NCI-H2227 (cell line): ENCODE measurements at regions not wholly inside any gene's neighbourhood (a gene's known extent, or its start where the extent isn't known, plus 50 kb on each side); places are given as distances from the start of the nearest gene placed in this dataset.

Source experiments
- DNase-seq: peaks from one replicate; lab custom pipeline; 2025; ENCODE audit not compliant: unreplicated experiment; lab: John Stamatoyannopoulos, UW

DNA sequence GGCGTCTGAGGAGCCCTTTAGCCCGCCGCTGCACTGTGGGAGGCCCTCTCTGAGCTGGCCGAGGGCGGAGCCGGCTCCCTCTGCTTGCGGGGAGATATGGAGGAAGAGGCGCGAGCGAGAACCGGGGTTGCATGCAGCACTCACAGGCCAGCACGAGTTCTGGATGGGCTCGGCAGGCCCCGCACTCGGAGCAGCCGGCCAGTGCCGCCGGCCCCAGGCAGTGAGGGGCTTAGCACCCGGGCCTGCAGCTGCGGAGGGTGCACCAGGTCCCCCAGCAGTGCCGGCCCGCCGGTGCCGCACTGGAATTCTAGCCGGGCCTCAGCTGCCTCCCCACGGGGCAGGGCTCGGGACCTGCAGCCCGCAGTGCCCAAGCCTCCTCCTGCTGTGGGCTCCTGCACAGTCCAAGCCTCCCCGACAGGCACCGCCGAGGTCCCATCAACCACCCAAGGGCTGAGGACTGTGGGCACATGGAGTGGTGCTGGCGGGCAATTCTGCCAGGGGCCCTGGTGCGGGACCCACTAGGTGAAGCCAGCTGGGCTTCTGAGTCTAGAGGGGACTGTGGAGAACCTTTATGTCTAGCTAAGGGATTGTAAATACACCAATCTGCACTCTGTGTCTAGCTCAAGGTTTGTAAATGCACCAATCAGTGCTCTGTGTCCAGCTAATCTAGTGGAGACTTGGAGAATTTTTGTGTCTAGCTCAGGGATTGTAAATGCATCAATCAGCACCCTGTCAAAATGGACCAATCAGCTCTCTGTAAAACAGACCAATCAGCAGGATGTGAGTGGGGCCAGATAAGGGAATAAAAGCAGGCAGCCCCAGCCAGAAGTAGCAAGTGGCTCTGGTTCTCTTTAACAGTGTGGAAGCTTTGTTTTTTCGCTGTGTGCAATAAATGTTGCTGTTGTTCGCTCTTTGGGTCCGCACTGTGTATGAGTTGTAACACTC lies 329.7 kb upstream of the JARID2 start:
- DNase-seq, result no peak

DNA sequence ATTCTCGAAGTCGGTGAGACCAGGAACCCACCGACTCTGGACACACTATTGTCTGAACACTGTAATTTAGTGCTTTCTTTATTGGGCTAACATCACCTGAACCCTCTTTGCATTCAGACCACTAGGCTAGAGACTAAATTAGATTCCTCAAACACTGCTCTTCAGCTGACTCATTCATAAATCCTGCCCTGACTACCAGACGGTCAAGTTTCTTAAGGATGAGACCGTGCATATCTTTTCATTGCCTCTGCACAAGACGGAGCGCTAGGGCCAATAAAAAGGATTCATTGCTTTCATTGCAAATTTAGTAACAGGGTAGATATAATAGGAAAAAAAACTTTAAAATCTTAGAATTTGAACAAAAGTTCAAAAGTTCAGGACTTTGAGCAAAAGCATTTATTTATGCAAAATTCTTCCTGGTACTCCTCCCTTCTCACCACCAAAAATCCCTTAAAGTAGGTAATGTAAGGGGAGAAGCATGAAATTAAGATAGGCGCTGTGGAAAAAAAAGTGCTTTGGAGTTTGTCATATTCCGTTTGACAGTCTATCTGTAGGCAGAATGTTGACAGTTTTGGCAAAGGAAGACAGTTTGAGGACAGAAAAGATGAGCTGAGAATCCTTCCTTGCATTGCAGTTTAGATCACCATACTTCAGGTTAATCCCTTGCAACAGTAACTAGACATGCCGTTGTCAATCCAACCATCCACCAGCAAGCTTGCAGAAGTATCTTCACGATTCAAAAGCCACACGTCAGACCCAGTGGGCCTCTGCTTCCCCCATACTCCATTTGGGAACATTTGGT lies 328.6 kb upstream of the JARID2 start:
- DNase-seq, result no peak

- no peak for DNase-seq
These were observed 327.5 kb upstream of the JARID2 start for GRCh38 chr6:14918200-14918907.

- no peak for DNase-seq
These were observed 326.7 kb upstream of the JARID2 start for GRCh38 chr6:14919038-14919670.

GRCh38 chr6:14920276-14920675 lies 325.6 kb upstream of the JARID2 start:
- DNase-seq, result no peak

DNA sequence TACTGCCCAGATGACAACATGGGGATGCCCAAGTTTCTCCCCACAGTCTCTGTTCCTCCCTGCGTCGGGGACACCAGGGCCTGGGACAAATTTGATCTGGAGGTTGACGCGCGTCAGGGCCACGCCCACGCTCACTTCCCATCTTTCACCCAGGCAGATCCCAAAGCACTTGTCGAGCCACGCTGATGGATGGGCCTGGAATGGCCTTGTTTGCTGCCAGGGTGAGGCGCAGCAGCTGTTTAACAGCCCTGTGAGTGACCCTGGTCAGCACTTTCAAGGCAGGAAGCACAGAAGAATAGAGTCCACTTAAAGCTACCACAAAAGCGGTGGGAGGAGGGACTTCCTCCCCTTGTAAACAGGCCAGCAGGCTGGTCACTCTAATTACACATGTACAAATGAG lies 324.7 kb upstream of the JARID2 start:
- DNase-seq, result peak; percentile 68

GRCh38 chr6:14921878-14922671 lies 323.8 kb upstream of the JARID2 start:
- no peak for DNase-seq

DNA sequence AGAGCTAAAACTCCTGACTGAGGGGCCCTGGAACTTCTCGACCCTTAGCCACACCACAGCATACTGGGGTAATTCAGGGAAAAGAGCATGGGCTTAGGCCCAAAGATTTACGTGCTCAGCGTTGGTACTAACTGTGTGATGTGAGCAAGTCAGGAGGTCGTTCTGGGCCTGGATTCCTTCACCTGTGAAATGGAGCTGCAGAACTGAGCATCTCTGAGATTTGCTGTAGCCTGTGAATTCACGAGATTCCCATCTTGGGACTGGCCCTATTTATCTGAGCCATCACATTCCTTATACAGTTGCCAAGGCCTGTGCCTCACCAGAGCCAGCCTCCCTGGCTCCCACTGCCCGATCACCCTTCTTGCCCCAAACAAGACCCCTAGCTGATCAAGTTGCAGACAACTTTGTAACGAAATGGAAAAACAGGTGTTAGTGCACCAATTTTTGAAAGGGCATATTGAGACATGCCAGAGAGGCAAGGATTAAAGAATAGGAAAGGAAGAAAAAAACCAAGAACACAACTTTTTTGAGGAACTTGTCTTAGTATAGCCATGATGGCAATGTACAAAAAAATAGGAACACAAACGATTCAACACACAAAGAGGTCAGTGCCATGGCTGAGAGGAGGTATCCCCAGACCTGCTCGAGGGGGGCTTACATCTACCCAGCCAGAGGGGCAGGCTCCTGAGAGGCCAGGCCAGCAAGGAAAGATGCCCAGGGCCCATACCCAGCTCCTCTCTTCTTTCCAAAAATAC lies 323.0 kb upstream of the JARID2 start:
- DNase-seq, result no peak

DNA sequence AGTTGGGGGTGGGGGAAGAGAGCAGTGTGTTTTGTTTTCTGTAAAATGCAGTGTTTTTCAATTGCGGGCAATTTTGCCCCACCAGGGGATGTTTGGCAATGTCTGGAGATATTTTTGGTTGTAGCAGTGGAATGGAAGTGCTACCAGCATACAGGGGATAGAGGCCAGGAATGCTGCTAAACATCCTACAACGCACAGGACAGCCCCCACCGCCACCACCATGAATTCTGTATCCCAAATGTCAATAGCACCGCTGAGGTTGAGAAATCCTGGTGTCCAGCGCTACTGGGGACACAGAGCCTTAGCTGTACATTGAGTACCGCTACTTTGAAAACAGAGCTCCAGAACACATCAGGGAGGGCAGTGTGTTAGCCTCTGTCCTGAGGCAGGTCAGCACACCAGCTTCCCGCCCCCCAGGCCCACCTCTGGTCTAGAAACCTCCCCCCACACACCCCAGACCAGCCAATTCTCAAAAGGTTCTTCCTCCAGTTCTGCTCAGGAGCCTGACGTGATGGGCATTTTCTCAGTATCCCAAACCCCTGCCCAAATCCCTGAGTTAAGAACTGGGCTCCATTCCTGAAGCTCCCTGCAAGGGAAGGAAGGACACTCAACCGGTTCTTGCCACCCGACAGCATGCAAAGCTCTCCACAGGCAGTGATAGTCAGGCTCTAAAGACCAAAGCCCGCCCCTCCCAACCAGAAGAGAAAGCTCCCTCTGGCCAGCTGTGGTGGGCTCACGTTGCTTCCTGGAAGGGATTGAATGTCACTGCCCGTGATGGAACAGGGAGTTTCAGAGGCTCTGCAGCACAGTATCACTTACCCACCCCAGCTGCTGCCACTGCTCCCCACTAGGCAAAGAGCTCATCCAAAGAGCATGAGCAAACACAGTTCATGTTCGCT lies 321.5 kb upstream of the JARID2 start:
- peak; percentile 52 for DNase-seq

- DNase-seq, result peak; percentile 16
These were observed 320.7 kb upstream of the JARID2 start for GRCh38 chr6:14925025-14925698.

DNA sequence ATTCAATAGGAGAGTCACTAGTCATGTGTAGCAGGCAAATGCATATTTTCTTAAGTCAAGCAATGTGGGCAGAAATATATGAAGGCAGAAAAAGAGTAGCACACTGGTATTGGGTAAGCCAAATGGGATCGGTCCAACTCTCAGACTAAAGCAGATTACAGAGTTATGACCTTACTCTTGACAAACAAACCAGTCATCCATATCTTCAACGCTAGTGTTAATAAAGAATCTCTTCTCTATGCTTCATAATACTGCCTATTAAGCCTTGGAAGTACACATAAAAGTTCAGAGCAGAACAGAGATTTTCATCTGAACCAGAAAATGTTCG lies 320.2 kb upstream of the JARID2 start:
- DNase-seq, result no peak

DNA sequence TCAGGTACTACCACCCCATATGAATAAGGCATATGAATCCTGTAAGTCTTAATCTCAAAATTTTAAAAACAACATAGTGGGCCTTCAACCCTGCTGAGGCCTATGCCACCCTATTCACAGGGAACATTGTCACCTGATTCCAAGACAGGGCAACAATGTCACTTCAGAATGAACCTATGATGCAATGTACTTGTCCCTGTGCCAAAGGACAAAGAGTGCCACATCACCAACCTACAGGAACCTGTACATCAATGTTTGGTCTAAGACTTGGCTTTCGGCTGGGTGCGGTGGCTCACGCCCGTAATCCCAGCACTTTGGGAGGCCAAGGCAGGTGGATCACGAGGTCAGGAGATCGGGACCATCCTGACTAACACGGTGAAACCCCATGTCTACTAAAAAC lies 318.5 kb upstream of the JARID2 start:
- no peak for DNase-seq

- no peak for DNase-seq
These were observed 316.6 kb upstream of the JARID2 start for GRCh38 chr6:14929291-14929690.

GRCh38 chr6:14930366-14930989 lies 315.4 kb upstream of the JARID2 start:
- DNase-seq, result no peak

- DNase-seq, result no peak
These were observed 313.2 kb upstream of the JARID2 start for GRCh38 chr6:14932485-14933182.

DNA sequence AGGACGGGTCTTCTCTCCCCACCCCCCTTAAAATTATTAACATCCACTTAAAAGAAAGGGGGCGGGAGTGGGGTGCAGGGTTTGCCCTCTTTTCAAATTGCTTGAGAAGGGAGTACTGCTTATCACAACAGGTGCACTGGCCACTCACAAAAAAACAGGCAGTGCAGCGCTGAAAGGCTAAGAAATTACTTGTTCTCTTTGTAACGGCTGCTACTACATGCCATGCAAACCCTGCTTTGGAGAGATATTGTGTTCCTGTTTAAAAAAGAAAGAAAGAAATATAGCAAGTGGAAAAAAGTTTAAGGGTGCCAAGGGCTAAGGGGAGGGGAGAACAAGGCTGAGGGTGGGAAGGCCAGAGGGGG lies 312.7 kb upstream of the JARID2 start:
- DNase-seq, result peak; percentile 28

DNA sequence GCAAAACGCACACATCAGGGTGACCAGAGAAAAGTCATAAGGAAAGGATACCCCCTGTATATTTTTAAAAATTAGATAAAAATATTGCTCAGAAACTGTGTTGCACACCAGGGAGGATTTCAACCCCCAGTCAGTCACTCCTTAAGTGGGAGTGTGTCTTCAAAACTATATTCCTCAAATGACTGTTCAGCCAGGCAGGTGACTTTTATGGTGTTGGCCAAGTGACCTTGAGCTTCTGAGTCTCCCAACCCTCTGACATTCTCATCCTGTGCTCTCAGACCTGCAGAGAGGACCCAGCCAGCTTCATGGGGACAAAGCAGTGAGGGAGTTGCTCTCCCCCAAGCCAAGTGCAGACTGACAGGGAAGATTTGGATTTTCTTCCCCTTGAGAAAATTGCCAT lies 311.9 kb upstream of the JARID2 start:
- no peak for DNase-seq
